NCI-H82 treated with DMSO at 0.1 percent for 48 hours (cell line): ENCODE measurements at regions not wholly inside any gene's neighbourhood (a gene's known extent, or its start where the extent isn't known, plus 50 kb on each side); places are given as distances from the start of the nearest gene placed in this dataset.
A peak's percentile ranks its signal among the peaks of the same experiment; 100 is the strongest.
"Not testable (repeated sequence)": the region's sequence is repeated elsewhere in the genome, so short reads cannot be mapped to it uniquely, and the experiment has no call there.

Source experiments
- DNase-seq: peaks from one replicate; lab custom pipeline; 2025; ENCODE audit not compliant: unreplicated experiment; lab: John Stamatoyannopoulos, UW

DNA sequence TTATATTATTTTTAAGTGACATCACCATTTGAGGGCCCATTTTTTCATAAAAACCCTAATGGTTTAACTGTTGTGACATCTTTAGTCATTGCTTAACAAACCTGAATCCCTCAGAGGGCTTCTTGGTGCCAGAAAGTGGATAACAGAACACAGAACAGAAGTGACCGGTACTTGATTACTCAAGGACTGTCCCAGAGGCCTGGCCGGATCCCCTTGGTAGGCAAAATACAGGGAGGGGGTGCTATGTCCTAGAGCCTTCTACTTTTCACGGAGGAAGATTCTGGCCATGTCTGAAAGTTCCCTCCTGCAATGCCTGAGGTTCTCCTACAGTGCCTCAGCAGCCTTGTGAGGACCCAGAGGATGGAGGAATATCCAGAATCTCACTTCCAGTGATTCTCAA is 94.3 kb upstream of the DCLK2 start:
- no peak for DNase-seq

DNA sequence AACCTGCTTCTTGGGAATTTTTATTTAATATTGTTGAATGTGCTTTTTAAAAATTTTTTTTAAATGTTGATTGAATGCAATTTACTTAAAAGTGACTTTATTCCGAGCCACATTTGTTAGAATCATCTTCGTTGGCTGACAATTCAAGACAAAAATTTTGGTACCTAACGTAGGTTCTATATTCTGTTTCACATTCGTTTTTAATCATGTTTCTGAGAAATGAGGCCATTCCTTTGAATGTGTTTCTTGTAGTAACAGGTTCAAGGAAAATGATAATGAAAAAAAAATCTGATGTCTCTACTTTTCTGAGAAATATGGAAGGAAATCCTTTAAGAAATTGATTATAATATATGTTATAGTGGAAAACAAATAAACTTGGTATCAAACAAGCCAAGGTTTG is 92.3 kb upstream of the DCLK2 start:
- DNase-seq: no peak

DNA sequence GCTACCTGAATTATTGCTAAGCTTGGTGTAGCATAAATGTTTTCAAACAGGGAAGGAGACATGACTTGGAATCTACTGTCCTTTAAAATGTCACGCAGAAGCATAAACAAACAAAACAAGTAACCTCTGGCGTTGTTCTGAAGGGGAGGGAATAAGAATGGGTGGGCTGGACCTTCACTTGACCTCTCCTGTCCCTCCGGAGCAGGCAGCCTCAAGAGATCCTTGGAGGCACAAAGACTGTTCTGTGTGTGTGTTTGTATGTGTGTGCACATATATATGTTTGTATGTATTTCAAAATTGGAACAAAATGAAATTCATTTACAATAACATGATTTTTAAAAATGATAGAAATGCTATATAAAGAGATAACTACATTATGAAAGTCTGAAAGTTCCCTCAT is 91.3 kb upstream of the DCLK2 start:
- no peak for DNase-seq

DNA sequence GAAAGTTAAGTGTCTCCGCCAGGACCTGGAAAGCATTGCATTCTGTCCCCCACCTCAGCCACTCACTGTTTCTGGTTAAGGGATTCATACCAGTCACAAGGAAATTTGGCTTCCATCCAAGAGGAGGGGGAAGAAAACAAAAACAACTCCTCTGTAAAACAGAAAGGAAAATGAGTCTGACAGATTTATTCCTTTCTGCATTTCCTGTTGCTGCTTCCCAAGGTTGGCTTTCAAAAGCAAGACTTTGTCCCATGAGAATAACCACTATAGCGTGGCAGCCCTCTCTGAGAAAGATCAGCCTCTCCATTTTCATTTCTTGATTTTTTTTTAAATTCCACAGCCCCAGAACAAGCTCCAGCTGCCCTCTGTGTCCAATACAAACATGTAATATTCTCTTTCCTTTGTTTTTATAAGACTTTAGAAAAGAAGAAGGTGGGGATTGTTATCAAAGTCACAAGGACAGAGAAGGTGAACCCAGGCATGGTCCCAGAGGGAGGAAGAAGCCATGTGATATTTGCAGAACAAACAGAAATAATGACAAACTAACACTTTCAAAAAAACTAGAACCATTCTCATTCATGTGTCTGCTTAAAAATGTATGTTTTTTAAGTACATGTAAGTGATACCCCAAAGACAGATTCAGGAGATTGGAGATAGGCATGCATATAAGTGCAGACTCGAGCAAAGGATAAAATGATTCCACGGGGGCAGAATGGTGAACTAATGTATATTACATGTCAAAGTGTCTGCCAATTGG is 90.7 kb upstream of the DCLK2 start:
- DNase-seq: no peak

DNA sequence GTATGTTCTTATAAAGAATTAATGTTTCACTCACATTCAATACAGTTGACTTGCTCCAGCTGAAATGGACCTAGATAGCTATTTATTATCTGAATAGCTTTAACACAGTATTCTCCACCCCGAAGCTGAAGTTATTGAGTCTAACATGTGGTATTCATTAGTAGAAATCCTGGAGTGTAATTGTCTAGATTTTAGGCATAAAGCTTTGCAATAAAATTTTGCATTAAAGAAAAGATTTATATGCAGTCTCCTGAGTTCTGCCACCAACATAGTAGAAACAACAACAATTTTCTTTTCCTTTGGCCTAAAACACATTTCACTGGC is 90.2 kb upstream of the DCLK2 start:
- no peak for DNase-seq

DNA sequence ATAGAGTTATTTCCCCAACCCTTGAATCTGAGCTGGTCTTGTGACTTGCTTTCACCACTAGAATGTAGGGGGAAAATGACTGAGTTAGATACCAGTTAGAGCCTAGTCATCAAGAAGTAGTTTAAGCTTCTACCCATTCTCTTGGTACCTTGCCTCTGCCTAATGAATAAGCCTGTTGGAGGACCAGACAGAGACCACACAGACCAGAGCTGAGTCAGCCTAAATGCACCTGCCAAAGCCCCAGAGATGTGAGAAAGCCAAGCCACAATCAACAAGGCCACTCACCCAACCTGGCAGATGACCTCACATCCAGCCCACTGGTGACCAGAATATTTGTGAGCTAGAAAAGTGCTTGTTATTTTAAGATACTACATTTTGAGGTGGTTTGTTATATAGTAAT is 85.2 kb upstream of the DCLK2 start:
- DNase-seq: no peak

DNA sequence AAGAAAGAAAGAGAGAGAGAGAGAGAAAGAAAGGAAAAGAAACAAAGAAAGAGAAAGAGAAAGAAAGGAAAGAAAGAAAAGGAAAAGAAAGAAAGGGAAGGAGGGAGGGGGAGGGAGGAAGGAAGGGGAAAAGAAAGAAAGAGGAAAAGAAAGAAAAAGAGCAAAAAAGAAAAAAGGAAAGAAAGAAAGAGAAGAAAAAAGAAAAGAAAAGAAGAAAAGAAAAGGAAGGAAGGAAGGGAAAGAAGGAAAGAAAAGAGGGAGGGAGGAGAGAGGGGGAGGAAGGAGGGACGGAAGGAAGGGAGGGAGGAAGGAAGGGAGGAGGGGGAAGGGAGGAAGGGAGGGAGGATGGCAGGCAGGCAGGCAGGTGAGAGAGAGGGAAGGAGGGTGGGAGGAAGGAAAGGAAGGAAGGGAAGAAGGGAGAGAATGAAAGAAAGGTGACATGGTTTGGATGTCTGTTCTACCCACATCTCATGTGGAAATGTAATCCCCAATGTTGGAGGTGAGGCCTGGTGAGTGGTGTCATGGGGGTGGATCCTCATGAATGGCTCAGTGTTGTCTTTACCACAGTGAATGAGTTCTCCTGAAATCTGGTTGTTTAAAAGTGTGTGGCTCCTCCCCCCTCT is 83.0 kb upstream of the DCLK2 start:
- no peak for DNase-seq

DNA sequence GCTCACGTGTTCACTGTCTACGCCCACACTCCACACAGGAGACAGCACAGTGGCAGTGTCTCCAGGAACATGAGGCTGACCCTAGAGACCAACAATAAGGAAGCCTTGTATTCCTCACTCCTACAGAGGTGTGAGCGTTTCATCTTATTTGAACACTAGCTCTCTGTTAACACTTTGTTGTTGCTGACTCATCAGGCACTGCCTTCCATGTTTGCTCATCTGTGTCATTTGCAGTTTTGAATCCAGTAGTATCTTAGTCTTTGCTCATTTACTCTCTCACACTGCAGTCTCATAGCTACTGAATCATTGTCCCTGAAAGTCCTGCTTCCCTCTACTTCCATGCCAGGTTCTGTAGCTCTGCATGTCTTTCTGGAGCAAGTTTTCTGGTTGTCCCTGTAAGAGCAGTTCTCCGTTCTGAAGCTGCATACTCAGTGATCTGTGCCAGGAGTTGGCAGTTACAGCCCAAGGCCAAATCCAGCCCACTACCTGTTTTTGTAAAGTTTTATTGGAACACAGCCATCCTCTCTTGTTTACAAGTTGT is 80.3 kb upstream of the DCLK2 start:
- no peak for DNase-seq

DNA sequence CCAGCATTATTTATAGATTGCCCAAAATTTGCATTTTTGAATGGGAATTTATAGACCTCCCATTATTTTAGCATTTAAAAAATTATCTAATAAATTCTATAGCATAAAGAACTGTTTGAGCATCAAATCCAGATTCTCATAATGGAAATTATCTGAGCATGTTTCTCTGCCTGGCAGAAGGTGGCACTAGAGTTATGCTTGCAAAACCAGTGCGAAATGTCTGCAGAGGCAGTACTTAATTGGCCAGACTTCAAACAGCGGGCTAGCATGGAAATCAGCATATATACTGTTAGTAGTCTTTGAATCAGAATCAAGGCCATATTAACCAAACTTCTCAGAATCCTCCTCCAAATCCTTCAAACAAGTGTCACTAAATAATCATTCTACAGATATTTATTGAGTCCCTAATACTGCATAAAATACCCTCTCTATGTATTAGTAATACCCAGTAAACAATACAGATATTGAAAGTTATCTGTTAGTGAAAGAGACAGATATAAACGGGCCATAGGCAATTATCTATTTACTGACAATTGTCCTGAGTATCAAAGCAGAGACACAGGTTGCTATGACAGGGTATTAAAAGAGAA is 78.7 kb upstream of the DCLK2 start:
- DNase-seq: no peak

DNA sequence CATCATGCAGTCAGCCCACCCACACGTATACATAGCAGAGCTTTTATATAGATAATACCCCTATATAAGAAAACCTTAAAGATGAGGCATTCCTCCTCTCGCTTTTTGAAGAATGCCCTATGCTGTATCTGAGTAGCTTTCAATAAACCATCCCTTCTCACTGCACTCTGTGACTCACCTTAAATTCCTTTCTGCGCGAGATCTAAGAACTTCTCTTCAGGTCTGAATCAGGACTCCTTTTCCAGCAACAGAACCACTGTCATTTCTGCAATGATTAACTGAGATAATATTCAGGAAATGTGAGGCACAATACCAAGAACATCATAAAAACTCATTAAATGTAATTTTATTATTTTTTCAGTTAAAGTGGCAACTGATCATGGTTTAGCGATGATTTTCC is 76.4 kb upstream of the DCLK2 start:
- no peak for DNase-seq

DNA sequence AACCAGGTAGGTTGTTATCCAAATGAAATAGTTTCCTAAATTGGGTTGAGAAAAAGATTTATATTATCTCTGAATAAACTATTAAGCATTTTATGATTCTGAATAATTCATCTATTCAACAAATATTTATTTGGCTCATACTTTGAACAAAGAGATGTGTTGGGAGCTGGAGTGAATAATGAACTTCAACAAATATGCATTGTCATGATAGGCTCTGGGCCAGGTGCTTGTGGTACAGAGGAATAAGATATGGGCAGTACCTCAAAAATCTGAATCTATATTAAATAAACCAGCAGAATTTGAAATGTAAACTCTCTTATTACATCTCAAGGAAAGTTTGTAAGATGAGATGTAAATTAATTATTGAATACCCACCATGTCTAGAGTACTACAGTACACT is 75.7 kb upstream of the DCLK2 start:
- no peak for DNase-seq

DNA sequence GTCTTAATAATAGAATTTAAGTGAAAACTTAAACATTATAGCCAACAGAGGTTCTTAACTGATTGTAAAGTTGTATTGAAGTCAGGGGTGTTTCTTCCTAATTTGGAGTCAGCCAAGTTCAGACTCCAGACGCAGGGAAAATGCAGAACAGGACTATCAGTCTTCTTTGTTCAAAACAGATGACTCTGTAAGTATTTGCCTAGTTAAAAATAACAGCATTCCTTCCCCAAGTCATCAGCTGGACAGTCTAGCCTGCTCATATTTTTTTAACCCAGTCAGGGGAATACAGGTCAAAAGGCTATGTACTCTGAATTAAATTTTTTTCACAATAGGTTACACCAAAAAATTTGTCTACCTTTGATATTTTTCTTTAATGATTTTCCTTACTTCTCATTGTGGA is 73.8 kb upstream of the DCLK2 start:
- DNase-seq: no peak

DNA sequence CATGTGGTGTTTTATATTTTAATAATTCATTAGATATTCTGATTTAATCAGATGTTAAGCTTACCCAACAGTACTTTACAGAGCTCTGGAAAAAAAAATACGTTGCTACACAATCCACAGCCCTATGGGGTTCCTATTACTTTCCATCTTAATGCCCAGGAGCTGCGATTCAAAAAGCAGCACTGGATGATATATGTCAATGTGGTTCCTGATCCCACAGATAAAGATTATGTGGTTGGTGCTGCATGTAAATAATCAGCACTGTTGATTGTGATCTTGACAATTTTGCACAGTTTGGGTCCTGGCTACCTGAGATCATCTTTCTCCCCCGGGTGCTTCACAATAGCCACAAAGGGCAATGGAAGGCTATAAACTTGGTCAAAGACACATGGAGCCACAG is 72.7 kb upstream of the DCLK2 start:
- DNase-seq: no peak

DNA sequence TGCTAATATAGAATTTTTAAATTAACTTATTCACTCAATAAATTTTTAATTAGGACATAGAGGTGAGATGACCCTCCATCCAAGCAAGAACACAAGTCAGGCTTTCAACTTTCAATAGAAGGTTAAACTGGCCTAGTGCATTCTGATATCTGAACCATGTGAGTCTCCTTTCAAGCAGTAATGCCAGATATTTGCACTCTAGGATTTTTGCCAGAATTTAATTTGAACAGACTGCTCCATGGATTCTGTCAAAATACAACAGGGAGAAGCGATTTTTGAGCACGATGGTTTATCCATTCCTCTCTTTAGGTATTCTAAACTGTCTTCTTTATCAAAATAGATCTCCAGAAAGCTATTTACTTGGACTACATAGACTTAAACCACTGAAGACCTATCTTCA is 72.0 kb upstream of the DCLK2 start:
- no peak for DNase-seq

DNA sequence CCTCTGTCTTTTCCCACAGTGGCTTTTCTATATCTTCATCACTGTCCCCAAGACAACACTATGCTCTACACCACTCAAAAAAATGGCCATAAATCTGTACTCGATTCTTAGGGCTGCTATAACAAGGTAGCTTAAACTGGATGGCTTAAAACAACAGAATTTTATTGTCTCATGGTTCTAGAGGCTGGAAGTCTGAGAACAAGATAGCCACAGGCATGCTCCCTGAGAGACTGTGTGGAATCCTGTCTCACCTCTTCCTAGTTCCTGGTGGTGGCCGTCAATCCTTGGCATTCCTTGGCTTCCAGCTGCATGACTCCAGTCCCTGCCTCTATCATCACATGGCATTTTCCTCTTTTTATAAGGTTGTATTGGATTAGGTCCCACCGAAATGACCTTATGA is 70.7 kb upstream of the DCLK2 start:
- DNase-seq: no peak

DNA sequence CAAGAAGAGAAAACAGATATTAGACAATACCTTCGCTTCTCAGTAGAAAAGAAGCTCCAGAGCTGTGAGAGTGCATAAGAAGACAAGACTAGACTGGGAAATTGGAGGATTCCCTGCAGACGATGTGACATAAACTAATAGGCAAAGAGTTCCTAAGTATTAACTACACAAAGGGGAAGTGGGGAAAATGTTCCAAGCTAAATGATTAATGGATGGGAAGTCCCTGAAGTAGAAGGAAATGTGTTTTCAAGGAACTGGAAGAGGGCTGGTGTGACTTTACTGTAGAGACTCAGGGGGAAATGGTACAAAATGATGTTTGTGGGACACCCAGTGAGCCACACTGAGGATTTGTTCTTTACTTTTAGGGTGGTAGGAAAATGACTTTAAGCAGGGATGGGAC is 69.7 kb upstream of the DCLK2 start:
- no peak for DNase-seq

DNA sequence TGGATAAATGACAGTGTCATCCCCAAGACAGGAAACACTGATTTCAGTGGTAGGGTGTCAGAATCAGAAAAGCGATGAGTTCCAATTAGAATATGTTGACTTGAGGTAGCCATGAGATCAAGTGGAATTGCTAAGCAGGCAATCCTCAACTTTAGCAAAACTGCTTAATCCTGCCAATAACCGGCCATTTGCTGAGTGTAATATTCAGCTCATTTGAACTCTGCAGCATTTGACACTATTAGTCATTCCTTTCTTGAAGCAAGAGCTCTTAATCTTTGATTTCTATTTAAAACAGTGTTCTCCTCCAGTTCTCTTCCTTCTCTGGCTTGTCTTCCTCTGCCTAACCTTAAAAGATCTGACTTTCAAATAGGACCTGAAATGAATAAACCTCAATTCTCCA is 68.7 kb upstream of the DCLK2 start:
- no peak for DNase-seq

DNA sequence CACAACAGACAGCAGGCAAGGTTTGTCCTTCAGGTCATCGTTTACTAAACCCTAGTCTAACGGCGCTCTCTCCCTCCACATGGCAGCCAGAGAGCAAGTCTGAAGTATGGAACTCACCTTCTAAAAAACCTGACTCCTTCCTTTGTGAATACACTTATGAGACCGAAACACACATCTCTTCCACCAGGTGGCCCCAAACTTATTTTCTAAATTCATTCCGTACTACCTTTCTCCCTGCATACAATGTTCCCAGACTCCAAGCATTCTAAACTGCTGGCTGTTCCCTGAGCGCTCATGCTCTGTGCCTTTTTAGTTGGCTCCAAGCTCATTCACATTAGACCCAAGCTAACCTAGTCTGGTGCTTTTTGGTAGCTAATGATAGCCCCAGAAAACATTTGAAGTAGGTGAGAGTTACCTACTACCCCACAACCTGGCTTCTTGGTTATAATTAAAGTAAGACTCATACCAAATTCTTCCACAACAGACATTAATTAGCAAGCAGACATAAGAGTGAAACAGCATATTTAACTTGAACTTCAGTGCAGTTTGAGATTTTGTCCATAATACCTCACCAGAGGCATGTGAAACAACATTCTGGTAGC is 67.6 kb upstream of the DCLK2 start:
- peak; percentile 63 for DNase-seq

DNA sequence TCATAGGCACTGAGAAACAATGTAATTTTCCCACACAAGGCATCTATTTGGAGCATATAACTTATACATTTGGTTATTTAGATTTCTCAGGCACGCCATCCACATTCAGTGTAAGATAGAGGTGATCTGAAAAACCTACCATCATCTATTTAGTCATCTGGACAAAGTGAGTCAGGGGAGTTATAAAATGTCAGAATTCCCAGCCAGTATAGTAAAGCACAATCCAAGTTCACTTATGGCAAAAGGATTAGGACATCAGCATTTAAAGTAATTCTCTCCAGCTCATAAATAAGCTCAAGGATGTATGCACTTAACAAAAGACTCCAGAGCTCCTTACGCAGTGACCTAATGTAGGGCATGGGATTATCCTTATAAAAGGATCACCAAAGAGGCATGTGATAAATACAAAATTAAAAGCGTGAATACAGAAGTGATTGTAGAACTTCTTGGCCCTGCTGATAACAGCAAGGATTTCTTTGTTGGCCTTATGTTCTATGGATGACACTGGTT is 65.3 kb upstream of the DCLK2 start:
- peak; percentile 89 for DNase-seq

DNA sequence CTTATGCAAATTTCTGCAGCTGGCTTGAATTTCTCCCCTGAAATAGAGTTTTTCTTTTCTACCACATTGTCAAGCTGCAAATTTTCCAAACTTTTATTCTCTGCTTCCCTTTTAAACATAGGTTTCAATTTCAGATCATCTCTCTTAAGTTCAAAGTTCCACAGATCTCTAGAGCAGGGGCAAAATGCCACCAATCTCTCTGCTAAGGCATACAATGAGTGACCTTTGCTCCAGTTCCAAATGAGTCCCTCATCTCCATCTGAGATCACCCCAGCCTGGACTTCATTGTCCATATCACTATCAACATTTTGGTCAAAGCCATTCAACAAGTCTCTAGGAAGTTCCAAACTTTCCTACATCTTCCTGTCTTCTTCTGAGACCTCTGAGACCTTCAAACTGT is 62.3 kb upstream of the DCLK2 start:
- not testable (repeated sequence) for DNase-seq

DNA sequence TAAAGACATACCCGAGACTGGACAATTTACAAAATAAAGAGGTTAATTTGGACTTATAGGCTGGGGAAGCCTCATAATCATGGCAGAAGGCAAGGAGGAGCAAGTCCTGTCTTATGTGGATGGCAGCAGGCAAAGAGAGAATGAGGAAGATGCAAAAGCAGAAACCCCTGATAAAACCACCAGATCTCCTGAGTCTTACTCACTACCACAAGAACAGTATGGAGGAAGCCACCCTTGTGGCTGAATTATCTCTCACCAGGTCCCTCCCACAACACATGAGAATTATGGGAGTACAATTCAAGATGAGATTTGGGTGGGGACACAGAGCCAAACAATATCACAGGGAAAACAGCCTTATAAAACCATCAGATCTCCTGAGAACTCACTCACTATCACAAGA is 61.6 kb upstream of the DCLK2 start:
- not testable (repeated sequence) for DNase-seq

DNA sequence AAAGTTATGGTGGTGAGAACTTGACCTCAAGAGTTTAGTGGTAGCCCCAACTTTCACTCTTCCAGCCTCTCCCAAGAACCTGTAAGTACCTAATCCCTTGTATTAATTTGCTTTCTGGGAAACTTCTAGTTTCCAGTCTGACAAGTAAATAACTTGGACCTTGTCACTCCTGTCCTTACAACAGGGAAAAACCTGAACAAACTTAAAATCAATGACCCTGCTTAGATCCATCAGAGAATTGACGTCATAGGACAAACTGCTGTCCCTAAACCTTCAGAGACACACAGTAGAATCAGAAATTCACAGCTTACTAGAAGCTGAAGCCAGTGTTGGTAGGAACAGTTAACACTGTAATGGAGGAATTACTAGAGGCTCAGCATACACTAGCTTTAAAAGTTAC is 60.0 kb upstream of the DCLK2 start:
- DNase-seq: no peak
